ENCODE measurements at regions not wholly inside any gene's neighbourhood (a gene's known extent, or its start where the extent isn't known, plus 50 kb on each side); places are given as distances from the start of the nearest gene placed in this dataset.

DNA sequence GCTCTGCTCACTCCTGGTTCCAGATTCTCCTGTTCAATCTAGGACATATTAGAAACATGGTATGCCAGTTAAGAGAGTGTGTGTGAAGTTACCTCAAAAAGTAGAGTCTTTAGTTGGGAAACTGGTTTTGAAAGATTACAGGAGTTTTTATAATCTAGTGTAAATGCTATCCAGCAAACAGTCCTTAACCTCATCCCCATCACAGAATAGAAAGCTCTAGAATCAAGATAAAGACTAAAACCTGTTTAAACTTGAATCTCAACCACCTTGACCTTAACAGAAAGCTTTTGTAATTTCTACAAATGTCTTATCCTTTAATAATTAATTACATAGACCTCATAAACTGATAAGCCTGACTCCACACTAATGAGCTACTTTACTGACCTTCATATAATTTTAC is 1288.7 kb upstream of the SORCS1 start:
- TF ChIP-seq, protein P1, sequence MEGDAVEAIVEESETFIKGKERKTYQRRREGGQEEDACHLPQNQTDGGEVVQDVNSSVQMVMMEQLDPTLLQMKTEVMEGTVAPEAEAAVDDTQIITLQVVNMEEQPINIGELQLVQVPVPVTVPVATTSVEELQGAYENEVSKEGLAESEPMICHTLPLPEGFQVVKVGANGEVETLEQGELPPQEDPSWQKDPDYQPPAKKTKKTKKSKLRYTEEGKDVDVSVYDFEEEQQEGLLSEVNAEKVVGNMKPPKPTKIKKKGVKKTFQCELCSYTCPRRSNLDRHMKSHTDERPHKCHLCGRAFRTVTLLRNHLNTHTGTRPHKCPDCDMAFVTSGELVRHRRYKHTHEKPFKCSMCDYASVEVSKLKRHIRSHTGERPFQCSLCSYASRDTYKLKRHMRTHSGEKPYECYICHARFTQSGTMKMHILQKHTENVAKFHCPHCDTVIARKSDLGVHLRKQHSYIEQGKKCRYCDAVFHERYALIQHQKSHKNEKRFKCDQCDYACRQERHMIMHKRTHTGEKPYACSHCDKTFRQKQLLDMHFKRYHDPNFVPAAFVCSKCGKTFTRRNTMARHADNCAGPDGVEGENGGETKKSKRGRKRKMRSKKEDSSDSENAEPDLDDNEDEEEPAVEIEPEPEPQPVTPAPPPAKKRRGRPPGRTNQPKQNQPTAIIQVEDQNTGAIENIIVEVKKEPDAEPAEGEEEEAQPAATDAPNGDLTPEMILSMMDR (conservative IDR thresholded peaks at IDR 0.05; ENCODE audit: low read depth, low read length) = no peak
- no peak for TF ChIP-seq EZH2phosphoT487 (IDR thresholded peaks at IDR 0.05; ENCODE audit: borderline replicate concordance, low read length)
